ENCODE measurements at regions not wholly inside any gene's neighbourhood (a gene's known extent, or its start where the extent isn't known, plus 50 kb on each side); places are given as distances from the start of the nearest gene placed in this dataset.

DNA sequence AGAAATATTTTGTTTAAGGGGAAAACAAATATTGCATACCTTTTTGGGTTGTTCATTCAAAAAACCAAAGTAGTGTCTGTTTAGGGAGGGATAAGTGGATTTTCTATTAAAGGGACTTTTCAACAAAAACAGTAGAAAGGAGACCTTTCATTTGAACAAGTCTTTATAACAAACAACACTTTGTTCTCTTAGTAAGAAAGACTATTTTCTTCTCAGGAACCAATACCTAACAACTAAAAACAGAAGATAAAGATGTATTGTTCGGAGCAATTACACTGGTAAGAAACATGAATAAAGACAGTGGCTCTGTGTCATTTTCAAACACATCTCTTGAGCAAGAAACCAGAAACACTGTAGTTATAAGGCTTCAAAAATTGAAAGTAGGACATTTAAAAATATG, 1610.1 kb upstream of the PCDH20 start:
- no peak for DNase-seq (ENCODE audit: low read depth in 2 of 2)

DNA sequence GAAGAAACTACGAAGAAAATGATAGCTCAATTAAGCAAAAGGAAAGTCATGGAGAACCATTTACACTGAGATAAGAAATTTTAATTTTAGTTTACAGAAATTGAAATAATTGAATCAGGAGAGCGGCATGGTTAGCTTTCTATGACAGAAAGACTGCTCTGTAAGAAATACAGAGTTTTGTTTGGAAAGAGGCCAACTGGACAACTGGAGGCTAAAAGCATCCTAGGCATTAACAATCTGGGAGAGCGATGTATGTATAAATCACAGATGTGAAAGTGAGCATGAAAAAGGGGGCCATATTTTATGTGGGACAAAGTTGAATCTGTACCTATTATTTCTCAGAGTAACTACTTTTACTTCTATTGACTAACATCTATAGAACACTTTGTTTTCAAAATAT, 1608.8 kb upstream of the PCDH20 start:
- no peak for DNase-seq (ENCODE audit: low read depth in 2 of 2)

DNA sequence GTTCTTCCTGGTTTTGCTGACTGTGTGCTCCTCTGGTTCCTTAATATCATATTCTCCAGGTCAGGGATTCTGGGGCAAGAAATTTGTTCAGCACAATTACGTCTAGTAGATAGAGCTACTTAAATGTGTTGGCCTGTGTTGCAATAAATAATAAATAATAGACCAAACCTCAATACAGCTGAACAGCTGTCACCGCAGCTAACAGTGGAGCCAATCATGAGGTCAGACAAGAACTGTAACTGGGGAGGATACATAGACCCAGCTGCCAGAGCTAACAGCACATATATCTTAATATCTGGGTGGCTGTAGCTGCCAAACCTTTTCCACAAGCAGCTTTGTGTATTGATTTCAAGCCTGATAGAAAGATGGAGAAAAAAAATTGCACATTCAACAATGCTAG, 1596.3 kb upstream of the PCDH20 start:
- no peak for DNase-seq (ENCODE audit: low read depth in 2 of 2)

DNA sequence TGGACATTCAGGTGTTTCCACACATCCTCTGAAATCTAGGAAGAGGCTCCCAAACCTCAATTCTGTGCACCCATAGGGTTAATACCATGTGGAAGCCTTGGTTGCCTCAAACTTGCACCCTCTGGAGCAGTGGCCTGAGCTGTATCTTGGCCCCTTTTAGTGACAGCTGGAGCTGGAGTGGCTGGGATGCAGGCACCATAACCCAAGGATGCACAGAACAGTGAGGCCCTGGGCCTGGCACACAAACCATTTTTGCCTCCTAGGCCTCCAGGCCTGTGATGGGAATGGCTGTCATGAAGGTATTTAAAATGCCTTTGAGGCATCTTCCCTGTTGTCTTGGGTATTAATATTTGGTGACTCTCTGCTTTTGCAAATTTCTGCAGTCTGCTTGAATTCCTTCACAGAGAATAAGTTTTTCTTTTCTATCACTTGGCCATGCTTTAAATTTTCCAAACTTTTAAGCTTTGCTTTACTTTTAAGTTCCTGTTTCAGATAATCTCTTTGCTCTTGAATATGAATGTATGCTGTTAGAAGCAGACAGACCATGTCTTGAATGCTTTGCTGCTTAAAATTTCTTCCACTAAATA, 1594.5 kb upstream of the PCDH20 start:
- DNase-seq (ENCODE audit: low read depth in 2 of 2) = no peak

DNA sequence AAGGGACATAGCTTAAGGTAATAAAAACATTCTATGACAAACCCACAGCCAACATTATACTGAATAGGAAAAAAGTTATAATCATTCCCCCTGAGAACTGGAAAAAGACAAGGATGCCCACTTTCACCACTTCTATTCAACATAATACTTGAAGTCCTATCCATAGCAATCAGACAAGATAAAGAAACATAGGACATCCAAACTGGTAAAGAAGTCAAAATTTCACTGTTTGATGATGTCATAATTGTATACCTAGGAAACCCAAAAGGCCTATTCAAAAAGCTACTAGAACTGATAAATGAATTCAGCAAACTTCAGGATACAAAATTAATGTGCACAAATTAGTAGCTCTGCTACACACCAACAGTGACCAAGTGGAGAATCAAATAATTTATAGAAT, 1590.0 kb upstream of the PCDH20 start:
- DNase-seq (ENCODE audit: low read depth in 2 of 2) = no peak

DNA sequence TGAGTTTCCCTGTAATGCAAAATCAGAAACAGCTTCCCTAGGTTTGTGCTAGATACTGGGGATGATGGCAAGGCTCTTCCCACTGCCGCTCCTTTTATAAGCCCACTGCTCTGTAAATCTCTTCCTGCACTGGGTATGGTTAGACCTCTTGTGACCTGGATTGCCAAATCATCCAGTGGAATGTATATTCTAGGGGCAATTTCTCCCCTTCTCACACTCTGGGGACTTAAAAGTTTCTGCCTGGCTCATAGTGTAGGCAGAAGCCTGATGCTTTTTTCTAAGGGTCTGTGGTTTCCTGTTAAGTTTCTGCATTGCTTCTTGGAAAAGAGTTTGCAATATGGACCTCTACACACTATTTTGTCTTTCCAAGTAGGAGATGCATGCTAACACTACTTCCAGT, 1582.0 kb upstream of the PCDH20 start:
- DNase-seq (ENCODE audit: low read depth in 2 of 2) = no peak

DNA sequence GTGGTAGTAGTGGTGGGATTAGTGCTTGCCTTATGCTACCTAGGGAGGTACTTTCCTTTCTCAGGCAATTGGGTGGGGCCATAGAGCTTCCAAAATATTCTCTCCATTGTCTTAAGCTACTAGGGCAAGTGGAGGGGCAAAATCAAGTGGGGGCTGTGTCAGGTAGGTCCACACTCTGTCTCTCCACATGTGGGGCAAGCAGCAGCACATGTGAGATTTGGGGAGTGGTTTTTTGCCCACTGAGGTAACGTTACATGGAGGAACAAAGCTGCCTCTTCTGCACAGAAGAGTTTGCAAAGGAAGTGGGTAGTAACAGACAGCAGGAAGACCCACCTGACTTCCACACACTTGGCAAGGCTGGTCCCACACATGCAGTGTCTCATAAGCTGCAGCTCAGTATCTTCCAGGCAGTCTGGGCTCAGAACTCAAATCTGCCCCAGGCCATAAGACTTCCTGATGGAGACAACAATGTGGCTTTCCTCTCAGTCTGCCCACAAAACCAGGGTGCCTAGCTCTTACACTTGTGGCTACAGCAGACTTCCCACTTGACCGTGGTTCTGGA, 1581.5 kb upstream of the PCDH20 start:
- DNase-seq (ENCODE audit: low read depth in 2 of 2) = no peak

DNA sequence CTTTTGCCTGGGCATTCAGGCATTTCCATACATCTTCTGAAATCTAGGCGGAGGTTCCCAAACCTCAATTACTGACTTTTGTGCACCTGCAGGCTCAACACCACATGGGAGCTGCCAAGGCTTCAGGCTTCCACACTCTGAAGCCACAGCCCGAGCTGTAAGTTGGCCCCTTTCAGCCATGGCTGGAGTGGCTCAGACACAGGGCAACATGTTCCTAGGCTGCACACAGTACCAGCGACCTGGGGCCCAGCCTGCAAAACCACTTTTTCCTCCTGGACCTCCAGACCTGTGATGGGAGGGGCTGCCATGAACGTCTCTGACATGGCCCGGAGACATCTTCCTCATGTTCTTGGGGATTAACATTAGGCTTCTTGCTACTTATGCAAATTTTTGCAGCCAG, 1558.2 kb upstream of the PCDH20 start:
- DNase-seq (ENCODE audit: low read depth in 2 of 2) = no peak

DNA sequence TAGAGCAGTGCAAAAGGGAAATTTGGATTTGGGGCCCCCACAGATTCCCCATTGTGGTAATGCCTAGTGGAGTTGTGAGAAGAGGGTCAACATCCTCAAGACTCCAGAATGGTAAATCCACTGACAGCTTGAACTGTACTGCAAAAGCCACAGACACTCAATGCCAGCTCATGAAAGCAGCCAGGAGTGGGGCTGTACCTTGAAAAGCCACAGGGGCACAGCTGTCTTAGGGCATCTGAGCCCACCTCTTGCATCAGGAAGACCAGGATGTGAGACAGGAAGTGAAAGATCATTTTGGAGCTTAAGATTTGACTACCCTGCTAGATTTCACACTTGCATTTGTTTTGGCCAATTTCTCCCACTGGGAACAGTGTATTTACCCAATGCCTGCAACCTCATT, 1548.9 kb upstream of the PCDH20 start:
- no peak for DNase-seq (ENCODE audit: low read depth in 2 of 2)

DNA sequence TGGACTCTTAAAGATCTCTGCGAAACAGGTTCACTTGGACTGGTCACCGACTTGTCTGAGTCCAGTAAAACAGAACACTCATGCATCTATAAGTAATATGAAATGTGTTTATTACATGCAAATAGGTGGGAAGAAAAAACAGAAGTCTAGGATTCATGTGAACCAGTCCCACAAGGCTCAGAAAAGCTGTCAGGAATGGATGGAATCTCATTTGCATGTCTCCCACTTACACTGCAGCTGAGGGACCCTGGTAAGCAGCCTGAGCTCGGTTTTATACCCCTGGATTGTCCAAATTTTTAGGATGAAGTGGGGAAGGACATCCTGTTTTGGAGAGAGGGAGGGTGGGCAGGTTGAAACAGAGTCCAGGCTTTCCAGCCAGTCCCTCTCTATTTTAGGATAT, 1545.1 kb upstream of the PCDH20 start:
- no peak for DNase-seq (ENCODE audit: low read depth in 2 of 2)

DNA sequence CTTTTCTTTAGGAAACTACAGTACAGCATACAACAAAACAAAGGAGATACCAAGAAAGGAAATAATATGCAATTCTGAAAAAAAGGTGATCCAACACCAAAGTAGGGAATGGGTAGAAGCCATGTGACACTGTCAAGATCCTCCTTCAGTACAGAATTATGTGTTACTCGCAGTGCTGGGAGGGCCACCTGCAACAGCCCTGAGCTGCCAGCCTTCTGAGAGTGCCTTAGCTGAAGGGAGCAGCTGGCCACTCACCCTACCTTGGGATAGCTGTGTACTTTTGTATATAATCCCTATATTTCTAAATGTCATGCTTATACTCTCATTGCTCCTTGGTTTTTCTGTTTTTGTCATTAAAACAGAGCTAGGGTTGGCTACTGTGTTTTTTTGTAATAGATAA, 1518.2 kb upstream of the PCDH20 start:
- no peak for DNase-seq (ENCODE audit: low read depth in 2 of 2)

DNA sequence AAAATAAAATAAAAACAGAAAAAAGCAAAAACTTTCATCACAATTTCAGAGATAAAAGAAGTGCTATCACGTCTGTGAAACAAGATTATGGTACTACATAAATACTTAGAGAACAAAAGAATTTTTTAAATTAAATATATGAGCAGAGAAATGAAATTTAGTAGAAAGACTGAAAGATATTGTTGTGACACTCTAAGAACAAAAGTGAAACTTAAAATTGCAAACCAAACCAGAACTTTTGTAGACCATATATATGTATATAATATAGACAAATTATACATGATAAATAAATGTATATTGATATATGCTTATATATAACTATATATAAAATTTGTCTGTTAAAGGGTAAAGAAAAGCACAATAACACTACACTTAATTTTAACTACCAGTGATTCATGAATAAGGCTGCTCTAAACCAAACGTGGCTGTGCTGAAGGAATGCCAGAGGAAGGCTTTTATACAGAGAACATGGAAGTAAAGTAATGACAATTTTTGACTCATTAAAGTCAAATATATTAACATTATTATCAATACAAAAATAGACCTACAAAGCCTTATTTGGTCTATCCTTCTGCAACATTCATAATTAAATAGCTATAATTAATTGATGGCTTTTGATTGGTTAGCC, 1516.7 kb upstream of the PCDH20 start:
- DNase-seq (ENCODE audit: low read depth in 2 of 2) = no peak

DNA sequence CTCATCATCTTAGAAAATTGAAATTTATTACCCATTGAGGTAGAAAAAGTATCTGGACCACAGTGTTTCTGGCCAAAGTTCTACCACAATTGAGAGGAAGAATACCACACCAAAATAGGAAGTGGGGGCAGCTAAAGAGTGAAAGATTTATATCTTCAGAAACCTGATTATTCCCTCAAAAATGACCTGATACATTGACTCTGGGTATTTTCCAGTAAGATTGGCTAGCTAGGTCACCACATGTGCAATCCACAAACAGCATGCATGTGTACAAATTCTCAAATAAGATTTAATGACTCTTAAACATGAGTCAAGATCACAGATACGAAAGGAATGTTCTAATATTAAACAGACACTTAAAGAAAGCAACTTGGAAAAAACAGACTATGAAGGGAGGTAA, 1516.2 kb upstream of the PCDH20 start:
- DNase-seq (ENCODE audit: low read depth in 2 of 2) = peak; percentile 63 to 67

DNA sequence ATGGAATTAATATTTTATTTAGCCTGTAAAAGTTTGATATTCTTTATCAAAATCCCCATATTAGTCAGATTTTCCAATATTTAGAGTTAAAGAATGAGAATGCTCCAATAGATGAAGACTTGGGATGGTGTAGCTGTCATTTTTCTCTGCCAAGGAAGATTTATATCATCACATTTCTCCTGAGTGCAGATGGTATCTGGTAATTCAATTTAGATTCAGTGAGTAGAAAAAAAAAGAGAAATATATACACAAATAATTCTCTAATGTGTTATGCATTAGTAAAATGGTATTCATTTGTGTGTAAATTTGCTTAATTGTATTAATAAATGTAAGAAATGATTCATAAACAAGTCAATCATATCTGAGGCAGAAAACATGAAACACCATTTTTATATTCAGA, 1508.7 kb upstream of the PCDH20 start:
- no peak for DNase-seq (ENCODE audit: low read depth in 2 of 2)

DNA sequence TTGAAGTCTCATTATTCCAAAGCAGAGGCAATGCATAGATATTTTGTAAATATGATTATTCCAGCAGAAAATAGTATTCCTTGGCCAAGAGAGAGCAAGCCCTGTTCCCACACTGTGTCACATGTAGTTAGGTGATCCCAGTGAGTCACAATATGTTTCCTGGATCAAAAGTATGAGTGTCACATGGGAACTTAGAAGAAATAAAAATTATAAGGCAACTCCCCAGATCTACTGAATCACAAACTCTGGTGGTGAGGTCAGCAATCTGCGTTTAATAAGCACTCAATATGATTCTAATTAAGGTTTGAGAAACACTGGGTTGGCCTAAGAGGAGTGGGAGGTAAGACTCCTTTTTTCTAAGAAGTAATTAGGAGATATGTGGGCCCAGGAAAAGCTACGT, 1504.5 kb upstream of the PCDH20 start:
- no peak for DNase-seq (ENCODE audit: low read depth in 2 of 2)

DNA sequence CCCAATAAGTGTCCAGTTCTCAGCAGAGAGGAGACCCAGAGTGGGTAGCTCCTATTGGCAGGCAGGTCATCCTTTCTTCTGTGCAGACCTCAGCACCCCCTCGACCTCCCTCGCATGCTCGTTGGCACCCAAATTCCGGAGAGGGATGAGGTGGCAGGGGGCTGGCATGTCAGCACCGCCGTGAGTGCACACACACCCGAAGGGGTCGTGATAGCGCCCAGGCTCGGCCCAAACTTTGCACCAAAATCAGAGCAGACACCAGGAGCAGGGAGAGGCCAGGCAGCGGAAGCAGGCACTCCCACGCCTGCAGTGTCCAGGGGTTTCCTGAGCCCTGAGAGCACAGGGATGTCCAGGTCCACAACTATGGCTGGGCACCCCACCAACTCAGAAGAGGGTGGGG, 1503.8 kb upstream of the PCDH20 start:
- no peak for DNase-seq (ENCODE audit: low read depth in 2 of 2)

DNA sequence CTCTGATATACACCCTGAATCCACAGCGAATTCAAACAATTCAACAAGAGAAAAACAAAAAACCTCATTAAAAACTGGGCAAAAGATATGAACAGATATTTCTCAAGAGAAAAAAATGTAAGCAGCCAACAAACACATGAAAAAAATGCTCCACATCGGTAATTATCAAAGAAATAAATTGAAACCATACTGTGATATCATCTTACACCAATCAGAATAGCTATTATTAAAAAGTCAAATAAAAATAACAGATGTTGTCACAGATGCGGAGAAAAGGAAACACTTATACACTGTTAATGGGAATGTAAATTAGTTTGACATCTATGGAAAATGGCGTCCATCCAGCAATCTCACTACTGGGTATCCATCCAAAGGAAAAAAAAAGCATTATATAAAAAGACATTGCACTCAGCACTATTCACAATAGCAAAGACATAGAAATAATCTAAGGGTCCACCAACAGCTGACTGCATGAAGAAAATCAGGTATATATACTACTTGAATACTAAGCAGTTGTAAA, 1495.0 kb upstream of the PCDH20 start:
- no peak for DNase-seq (ENCODE audit: low read depth in 2 of 2)

DNA sequence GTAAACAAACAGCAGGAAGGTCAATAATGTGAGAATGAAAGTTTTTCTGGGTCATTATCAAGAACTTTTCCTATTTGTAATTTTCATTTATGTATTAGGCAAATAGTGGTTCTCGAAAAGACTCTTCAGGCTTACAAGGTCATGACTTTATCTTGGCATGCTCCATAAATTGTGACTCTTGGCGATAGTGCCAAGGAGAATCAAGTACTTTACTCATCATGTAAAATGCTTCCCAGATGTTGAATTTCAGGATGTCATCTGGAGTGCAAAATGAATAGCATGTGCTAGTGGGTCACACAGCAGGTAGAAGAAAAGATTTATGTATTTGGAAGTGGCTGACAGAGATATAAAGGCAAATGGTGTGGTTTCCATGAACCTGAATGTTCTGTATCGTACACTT, 1492.7 kb upstream of the PCDH20 start:
- DNase-seq (ENCODE audit: low read depth in 2 of 2) = no peak

DNA sequence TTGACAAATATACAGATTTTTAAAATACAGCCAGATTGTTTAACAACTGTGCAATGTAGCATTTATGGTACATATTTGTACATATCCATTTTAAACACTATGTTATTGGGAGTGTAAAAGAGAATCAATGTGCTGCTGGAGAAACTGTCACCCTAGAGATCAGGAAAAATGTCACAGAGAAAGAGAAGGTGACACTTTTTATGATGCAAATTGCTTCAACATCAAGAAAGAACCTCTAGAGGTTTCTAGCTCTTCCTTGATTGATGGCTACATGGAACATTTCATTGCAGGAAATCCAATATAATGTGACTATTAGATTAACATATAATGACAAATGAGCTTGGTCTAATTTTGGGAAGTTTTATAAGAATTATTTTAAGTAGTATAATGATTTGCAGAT, 1491.2 kb upstream of the PCDH20 start:
- no peak for DNase-seq (ENCODE audit: low read depth in 2 of 2)

DNA sequence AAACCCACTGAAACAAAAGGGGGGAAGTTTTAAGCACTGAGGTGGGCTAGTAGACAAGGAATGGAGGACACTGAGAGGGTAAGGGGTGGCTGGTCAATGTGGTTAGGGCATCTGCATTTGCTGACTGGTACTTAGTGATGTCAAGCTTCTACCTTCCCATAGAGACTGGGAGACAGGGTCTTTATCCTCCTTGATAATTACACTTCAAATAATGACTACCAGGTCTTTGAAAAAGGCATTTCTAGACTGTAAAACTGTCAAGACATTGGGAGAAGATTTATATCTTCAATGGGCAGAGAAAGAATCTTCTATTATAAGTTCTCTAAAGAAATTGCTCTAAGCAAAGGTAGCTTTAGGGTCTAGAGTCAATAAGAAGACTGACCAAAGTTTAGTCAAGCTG, 1490.8 kb upstream of the PCDH20 start:
- DNase-seq (ENCODE audit: low read depth in 2 of 2) = no peak

DNA sequence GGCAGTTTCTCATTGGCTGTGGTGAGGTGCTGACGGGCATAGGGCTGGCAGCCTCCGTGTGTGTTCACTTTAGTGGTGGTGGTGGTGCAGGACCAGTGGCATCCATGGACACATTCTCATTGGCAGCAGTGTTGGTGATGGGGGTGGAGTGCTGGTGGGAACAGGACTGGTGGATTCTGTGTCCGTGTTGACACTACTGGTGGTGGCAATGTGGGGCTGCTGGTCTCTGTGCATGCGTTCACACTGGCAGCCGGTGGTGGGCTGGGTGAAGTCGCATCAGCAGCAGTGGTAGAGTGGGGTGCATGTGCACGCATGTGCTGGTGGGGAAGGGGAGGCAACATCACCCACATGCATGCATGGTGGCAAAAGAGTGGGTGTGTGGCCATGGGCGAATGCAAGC, 1471.4 kb upstream of the PCDH20 start:
- DNase-seq (ENCODE audit: low read depth in 2 of 2) = no peak

DNA sequence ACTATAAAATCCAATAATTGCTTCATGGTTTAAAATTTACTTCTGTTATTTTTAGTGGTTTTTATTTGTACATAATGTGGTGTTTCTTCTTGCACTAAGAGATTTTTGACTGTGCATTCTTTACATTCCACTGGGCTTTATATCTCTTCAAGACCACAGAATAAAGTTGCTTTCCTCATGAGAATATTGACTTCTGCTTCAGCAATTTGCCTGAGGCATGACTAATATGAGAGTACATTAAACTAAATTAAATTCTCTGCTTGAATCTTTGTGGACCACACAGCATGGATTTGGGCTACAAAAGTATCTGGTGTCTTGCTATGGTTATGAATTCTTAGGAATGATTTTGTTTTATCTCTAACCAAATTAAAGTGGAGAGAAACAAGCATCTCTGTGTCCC, 1463.4 kb upstream of the PCDH20 start:
- DNase-seq (ENCODE audit: low read depth in 2 of 2) = peak; percentile 63 to 73

DNA sequence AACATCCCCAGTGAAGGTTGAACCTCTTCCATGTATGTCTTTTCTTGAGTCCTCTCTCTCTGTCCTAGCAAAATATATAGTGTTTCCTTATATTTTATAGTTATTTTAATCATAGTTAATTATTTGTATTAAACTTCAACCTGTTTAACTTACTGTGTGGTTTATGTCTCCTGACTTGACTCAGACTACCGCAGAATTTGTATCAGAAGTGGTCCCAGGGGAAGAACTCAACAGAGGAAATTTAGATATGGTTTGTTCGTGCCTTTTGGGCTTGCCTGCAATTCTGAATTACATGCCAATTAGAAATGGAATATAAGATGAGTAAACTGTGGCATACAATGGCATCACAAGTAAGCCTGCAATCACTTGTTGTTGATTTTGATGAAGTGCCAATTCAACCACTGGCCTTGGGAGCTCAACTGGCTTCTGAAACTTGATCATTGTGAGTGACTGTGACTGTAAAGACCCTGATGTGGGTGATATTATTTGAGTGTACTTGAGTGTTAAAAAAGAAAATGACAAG, 1459.5 kb upstream of the PCDH20 start:
- no peak for DNase-seq (ENCODE audit: low read depth in 2 of 2)

Measured in fibroblast of skin of left quadriceps (primary cell).